Skeletal muscle cell (primary cell): ENCODE measurements at regions not wholly inside any gene's neighbourhood (a gene's known extent, or its start where the extent isn't known, plus 50 kb on each side); places are given as distances from the start of the nearest gene placed in this dataset.

Experiments used
- DNase-seq: peaks from one replicate; pipeline ENCODE4 v3.0.0-alpha.2; 2010; ENCODE audit warnings: low read depth
- H3K4me3 ChIP-seq: 2 replicates; pipeline ENCODE4 v1.5.1; 2011; ENCODE audit warnings: low read depth, mild to moderate bottlenecking, control low read depth, low read length, moderate library complexity

GRCh38 chr3:187944390-187945179 lies 199.3 kb upstream of the BCL6 start:
- no peak overlapping the region for H3K4me3 ChIP-seq
- no peak for DNase-seq

GRCh38 chr3:187945374-187945773 lies 200.1 kb upstream of the BCL6 start:
- no peak for DNase-seq
- no peak overlapping the region for H3K4me3 ChIP-seq

- DNase-seq = peak; percentile 73
- H3K4me3 ChIP-seq = no peak overlapping the region
Observed at GRCh38 chr3:187946163-187946691, 201.0 kb upstream of the BCL6 start.

GRCh38 chr3:187946981-187947380 lies 201.7 kb upstream of the BCL6 start:
- no peak overlapping the region for H3K4me3 ChIP-seq

GRCh38 chr3:187947927-187948682 lies 202.8 kb upstream of the BCL6 start:
- DNase-seq = no peak
- no peak overlapping the region for H3K4me3 ChIP-seq

More at GRCh38 chr3:187946981-187947380, 201.7 kb upstream of the BCL6 start:
- no peak for DNase-seq

- H3K4me3 ChIP-seq = no peak overlapping the region
- no peak for DNase-seq
Observed at GRCh38 chr3:187949093-187949820, 204.0 kb upstream of the BCL6 start.

- H3K4me3 ChIP-seq = no peak overlapping the region
- DNase-seq = no peak
Observed at GRCh38 chr3:187950671-187951070, 203.3 kb upstream of the LPP start.

GRCh38 chr3:187951452-187952190 lies 202.3 kb upstream of the LPP start:
- H3K4me3 ChIP-seq = no peak overlapping the region
- no peak for DNase-seq

GRCh38 chr3:187952849-187953248 lies 201.1 kb upstream of the LPP start:
- DNase-seq = no peak
- no peak overlapping the region for H3K4me3 ChIP-seq

- no peak for DNase-seq
- H3K4me3 ChIP-seq = no peak overlapping the region
Observed at GRCh38 chr3:187954516-187954872, 199.5 kb upstream of the LPP start.

GRCh38 chr3:187954873-187955586 lies 198.9 kb upstream of the LPP start:
- H3K4me3 ChIP-seq = no peak overlapping the region
- peak; percentile 98 for DNase-seq

GRCh38 chr3:187955587-187955952 lies 198.4 kb upstream of the LPP start:
- H3K4me3 ChIP-seq = no peak overlapping the region

GRCh38 chr3:187957165-187957581 lies 196.8 kb upstream of the LPP start:
- H3K4me3 ChIP-seq = no peak overlapping the region
- DNase-seq = no peak

More at GRCh38 chr3:187955587-187955952, 198.4 kb upstream of the LPP start:
- no peak for DNase-seq

- no peak overlapping the region for H3K4me3 ChIP-seq
- DNase-seq = no peak
Observed at GRCh38 chr3:187957582-187957981, 196.4 kb upstream of the LPP start.

GRCh38 chr3:187958432-187959003 lies 195.4 kb upstream of the LPP start:
- no peak overlapping the region for H3K4me3 ChIP-seq
- DNase-seq = no peak

- H3K4me3 ChIP-seq = no peak overlapping the region
- DNase-seq = peak; percentile 71
Observed at GRCh38 chr3:187960820-187961219, 193.1 kb upstream of the LPP start.

GRCh38 chr3:187961366-187961765 lies 192.6 kb upstream of the LPP start:
- DNase-seq = no peak
- no peak overlapping the region for H3K4me3 ChIP-seq

- no peak for DNase-seq
- H3K4me3 ChIP-seq = no peak overlapping the region
Observed at GRCh38 chr3:187963003-187963676, 190.8 kb upstream of the LPP start.
